ENCODE measurements at regions not wholly inside any gene's neighbourhood (a gene's known extent, or its start where the extent isn't known, plus 50 kb on each side); places are given as distances from the start of the nearest gene placed in this dataset.

DNA sequence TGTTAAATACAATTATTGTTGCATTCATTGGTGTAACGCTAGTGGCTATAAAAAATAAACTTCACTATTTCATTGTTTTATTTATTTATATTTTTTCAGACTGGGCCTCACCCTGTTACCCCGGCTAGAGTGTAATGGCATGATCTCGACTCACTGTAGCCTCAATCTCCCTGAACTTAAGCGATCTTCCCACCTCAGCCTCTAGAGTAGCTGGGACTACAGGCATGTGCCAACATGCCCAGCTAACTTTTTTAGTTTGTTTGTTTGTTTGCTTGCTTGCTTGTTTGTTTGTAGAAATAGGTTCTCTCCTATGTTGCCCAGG lies 387.4 kb upstream of the PTBP2 start:
- no peak for DNase-seq

GRCh38 chr1:96338622-96339021 lies 383.0 kb upstream of the PTBP2 start:
- DNase-seq, result no peak

DNA sequence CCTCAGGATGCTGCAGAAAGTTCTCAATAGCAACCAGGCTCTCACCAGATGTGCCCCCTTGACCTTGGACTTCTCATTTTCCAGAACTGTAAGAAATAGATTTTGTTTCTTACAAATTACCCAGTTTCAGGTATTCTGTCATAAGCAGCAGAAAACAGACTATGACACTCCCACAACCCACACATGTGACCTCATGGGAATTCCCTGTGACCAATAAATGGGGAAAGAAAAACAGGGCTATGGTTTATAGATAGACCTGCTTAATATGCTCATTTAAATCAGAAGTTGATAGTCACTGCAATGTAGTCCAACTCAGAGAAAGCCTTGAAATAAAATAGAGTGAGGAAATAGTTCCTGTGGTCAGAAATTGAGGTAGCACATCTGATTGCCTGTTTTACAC lies 380.9 kb upstream of the PTBP2 start:
- no peak for DNase-seq

DNA sequence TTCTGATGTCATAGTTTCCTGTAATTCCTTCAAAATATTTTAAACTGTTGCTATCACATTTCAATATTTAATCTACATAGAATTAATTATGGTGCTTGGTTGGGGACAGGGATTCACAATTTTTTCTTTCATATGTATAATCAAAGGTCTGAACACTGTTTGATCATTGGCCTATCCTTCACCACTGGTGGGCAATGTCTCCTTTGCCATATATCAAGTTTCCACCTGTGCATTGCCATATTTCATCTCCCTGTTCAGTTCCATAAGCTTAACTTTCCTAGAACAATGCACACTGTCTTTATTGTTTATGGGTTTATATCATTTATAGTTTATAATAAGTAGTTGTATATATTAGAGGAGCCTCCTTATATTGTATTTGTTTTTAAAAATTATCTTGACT lies 374.9 kb upstream of the PTBP2 start:
- no peak for DNase-seq

- no peak for DNase-seq
These were observed 371.7 kb upstream of the PTBP2 start for GRCh38 chr1:96349896-96350295.

DNA sequence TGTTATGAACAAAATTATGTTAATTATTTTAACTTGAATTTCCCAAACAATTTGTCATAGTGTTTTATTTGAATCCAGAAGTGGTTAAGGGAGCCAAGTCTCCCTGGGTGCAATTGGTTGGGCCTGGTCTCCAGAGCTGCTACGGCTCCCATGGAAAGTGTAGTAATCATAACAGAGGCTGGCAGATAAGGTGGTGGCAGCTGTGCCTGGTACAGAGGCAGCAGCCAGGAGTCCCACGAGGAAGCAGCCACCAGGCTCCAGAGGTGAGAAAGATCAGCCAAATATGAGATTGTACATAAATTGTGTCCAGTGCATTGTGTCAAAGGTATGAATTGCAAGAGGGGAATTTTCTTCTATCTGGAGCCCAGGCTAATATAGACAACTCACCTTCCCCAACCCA lies 368.9 kb upstream of the PTBP2 start:
- DNase-seq, result no peak

GRCh38 chr1:96355521-96355920 lies 366.1 kb upstream of the PTBP2 start:
- DNase-seq, result no peak

GRCh38 chr1:96355961-96356360 lies 365.6 kb upstream of the PTBP2 start:
- no peak for DNase-seq

DNA sequence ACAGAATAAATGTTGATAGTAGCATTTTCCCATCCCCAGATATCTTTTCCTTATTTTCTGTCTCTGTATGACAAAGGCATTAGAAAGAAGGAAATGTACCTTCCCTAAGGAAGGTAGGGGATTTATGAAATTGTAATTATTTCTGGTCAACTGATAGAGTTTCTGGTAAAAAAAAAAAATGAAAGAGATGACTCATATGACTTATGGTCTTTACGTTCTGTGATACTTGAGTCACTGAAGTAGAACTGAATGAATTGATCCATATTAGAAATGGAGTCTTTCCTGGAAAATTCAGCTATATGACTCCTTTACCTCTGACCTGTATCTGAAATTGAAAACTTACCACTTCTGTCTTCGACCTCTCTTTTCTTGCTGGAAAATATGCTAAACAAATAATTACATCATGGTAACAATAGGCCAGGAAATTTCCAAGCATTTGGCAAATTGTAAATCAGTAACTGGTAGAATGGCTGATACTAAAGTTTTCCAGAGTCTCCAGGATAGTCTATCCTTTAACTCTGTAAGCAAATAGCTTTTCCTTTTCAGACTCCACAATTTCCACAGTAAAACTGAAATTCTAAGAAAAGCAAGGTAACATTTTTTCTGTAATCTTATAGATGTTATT lies 364.3 kb upstream of the PTBP2 start:
- DNase-seq, result no peak

GRCh38 chr1:96358057-96358456 lies 363.5 kb upstream of the PTBP2 start:
- no peak for DNase-seq

- no peak for DNase-seq
These were observed 361.4 kb upstream of the PTBP2 start for GRCh38 chr1:96360036-96360795.

- DNase-seq, result peak; percentile 24
These were observed 360.2 kb upstream of the PTBP2 start for GRCh38 chr1:96361271-96361856.

DNA sequence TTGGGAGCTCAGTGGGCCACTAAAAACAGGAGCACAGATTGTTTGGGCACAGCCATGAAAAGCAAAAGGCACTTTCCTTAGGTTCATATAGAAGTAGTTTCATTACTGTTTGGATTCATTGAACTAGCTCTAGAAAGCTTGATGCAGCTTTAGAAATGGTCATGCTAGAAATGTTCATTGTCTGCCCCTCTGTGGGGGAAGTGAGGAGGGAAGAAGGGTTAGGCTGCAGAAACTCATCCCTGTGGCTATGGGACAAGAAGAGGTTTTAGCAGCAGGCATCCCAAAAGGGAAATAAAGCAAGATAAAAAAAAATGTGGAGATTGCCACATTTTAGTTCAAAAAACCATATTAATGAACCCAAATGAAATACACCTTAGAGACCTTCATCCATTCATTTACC lies 359.6 kb upstream of the PTBP2 start:
- DNase-seq, result no peak

DNA sequence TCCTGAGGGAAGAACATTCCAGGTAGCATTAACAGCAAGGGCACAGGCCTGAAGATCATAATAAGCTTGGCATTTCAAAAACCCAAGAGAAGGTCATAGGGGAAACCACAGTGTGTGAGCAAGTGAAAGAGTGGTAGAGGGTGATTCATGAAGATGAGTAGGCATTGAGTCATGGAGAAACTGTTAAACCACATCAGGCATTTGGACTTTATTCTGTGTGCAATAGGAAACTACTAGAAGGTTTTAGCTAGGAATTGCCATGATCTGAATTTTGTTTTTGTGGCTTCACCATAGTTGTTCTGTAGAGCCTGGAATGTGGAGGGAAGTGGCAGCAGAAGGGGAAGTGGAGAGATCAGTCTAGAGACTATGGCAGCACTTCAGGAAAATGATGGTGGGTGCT lies 359.0 kb upstream of the PTBP2 start:
- no peak for DNase-seq

DNA sequence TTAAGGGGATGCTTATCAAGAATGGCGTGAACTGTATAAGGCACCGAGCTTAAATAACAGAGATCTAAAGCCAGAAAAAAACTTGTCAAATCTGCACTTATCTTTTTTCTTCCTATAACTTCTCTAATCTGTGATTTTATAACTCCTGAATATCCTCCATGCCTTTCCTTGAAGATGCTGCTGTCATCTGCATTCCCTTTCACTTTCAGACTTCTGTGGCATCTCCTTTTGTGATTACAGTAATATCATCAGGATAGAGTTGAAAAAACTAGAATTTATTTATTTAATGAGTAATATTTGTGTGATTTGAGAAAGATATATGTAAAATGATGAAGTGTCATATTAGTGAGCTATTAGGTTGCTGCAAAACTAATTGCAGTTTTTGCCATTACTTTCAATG lies 357.8 kb upstream of the PTBP2 start:
- DNase-seq, result no peak

DNA sequence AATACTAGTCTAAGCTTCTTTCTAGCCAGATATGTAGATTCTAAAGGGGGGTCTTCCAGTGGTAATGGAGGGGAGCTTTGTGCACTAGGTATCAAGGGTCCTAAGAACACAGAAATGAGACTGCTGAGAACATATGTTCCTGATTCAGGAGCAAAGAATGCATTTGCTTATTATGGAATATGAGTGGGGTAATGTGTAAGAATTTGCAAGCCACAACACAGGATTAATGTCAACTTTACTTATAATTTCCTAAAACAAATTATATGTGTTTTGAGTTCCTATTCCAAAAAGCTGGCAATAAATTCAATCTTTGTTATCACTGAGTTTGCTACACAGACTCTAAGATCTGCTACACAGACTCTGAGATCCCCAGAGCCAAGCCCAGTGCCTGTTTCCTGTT lies 357.0 kb upstream of the PTBP2 start:
- DNase-seq, result no peak

GRCh38 chr1:96365076-96365475 lies 356.5 kb upstream of the PTBP2 start:
- DNase-seq, result no peak

DNA sequence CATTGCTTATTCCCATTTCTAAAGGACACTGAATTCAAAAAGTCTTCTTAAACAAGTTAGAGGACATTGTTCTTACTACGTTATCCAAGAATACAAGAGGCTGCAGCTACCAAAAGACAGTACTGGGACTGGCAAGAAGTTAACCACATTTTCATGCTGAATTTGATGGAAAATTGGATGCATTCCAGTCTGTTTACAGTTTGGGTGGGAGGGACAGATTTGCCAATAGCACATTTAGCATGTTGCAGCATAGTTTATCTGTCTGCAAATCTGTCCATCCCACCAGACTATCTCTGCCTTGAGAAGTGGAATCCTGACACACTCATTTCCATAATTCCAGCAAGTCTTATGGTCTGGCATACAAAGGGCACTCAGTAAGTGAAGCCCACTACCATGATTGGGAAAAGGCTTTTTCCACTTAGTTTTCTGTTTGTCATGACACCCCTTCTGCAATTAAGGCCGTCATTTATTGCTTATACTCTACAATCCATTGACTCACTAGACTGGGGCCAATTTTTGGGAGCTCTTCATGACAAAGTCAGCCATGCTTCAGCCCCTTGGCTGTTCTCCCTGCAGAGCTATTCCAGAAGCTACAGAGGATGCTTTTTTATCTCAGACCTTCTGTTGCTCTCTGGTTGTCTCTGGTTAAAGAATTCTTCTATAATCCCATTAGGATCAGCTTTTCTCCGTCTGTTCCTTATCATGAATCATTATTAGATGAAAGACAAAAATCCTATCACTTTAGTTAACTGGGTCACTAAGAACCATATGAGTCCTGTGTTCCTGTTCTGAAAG lies 355.8 kb upstream of the PTBP2 start:
- no peak for DNase-seq

DNA sequence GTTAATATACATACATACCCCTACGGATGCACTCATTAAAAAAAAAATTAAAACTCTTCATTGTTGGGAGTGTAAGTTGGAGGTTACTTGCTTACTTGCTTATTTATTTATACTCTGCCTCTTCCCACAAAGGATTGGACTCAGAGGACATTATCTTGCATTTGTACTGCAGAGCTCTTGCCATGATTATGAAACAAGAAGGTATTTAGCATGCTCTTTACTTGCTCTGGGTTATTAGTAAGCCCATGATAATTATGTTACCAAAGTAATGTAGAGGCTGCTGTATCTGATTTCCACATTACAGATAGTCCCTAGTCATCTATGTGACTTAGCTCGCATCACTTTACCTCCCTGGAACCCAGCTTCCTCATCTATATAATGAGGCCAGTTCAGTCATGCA lies 355.1 kb upstream of the PTBP2 start:
- no peak for DNase-seq

GRCh38 chr1:96367791-96368190 lies 353.8 kb upstream of the PTBP2 start:
- DNase-seq, result no peak

GRCh38 chr1:96370757-96371156 lies 350.8 kb upstream of the PTBP2 start:
- DNase-seq, result no peak

GRCh38 chr1:96372881-96373280 lies 348.7 kb upstream of the PTBP2 start:
- DNase-seq, result no peak

DNA sequence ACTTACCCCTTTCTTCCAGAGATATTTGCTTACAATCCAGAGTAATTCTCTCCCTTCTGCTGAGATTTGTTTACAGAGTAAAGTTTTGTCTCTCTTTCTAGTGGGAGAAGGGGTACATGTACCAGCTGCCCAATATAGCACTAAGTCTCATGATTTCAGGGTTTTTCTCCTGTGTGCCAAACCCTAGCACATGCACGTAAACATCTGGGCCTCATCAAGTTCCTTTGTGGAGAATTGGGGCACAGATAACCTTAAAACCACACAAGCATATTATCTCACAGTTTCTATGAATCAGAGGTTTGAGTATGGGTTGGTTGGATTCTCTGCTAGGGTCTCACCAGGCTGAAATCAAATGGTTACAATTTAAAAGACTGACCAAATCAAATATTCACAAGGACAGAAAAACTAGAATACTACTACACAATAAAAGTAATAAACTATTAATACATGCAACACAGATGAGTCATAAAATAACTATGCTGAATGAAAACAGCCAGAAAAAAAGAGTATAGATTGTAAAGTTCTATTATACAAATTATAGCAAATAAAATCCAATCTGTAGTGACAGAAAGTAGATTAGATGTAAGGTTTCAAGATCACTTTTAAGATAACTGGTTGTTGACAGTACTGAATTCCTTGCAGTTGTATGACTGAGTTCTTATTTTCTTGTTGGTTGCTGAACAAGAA lies 347.4 kb upstream of the PTBP2 start:
- DNase-seq, result no peak
